ENCODE measurements at regions not wholly inside any gene's neighbourhood (a gene's known extent, or its start where the extent isn't known, plus 50 kb on each side); places are given as distances from the start of the nearest gene placed in this dataset.

DNA sequence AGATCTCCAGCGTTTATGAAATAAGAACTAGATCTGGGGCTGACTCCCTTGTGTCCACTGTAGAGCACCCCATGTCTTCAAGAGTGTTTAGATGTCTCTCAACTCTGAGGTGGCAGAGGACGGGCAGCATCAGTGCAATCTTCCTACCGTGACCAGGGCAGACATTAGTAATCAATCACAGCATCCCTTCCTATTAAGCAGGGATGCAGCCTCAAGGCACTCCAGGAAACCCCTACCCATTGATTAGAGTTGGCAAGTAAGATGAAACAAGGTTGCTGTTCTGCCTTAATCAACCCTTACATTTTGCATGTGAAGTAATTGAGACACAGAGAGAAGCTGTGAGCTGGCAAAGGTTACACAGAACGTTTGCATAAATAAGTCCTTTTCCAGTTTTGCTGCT lies 283.7 kb upstream of the ZMIZ1 start:
- no peak for DNase-seq

DNA sequence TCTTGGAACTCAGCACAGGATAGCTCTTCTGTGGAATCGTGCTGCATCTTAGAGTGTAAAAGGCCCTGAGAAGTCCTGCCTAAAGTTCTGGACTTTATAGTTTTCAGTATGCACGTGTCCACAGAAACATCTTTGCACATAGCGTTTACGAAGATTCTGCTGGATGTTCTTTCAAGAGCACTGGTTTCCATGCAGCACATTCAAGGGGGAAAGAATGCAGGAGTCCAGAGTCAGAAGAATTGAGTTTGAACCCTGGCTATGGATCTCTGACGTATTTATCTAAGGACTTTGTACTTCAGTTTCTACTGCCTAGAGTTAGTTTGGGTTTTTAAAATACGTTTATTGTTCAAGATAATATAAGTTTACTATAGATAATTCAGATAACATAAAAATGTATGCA lies 282.8 kb upstream of the ZMIZ1 start:
- no peak for DNase-seq

DNA sequence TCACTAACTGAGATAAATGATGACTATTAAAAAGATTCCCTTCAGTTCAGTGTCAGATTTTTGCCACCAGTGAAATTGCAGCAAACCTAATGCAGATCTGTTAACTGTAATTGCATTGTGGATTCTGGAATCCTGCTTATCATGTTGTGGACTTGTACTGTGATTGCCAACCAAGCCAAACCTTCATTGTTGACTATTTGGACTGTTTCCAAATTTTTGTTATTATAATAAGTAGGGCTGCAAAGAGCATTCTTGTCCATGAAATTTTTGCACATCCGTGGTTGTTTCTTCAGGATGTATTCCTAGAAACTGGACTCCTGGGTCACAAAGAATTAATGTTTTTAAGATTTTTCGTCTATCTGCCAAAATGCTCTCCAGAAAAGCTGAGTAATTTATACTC lies 281.6 kb upstream of the ZMIZ1 start:
- no peak for DNase-seq

DNA sequence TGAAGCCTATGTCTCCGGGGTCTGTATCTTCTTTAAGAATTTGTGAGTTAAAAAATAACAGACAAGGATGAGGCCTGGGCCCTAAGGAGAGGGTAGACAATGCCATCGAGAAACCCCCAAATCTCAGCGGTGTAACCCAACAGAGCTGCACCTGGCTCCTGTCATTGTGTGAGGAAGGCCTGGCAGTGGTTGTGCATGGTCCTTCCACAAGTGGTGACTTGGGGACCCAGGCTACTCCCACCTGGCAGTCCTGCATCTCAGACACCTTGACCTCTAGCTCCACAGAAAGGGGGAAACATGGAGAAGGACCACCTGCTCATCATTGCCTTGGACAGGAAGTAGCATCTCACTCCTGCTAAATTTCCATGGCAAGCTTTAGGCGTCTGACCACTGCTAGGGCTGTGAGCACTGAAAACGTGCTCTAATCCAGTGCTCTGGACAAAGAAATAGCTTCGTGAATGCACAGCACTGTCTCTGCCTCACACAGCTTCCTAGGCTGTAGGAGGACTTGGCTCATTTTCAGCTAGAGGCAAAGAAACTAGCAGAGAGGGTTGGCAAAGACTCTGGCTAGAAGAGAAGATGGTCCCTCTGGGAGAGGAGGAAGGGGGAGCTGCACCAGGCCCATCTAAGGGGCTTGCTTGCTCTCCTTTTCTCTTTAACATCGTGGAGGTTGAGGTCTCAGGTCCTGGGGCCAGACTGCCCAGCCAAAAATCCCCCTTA lies 273.9 kb upstream of the ZMIZ1 start:
- DNase-seq, result no peak

DNA sequence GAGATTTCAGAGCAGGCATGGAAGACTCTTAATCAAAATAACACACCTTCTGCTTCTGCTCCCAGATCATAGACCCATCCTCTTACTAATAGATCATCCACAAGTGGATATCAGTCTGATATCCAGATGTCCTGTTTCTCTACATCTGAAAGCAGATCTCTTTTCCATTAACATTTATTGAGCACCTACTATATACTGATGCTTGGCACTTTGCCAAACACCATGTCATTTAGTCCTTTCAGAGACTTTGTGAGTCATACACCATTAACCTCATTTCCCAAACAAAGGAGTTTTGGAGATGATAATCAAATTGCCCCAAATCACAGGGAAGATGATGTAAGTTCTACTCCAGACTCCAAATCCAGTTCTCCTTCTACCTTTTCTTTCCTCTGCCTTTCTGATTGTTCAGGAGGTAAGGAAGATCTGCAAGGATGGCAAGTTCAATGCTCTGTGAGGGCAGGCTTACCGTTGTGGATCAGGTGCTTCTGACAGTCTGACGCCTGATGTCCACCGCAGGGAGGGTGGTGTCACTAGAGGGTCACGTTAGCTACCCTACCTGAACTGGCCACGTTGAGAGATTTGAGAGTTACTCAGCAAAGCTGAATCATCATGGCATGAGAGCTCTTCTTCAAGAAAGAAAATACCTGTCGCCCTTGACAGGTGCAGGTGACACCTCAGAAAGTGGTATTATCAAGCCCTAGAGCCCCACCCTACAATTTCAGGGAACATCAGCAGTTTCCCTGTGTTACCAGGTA lies 269.6 kb upstream of the ZMIZ1 start:
- no peak for DNase-seq

DNA sequence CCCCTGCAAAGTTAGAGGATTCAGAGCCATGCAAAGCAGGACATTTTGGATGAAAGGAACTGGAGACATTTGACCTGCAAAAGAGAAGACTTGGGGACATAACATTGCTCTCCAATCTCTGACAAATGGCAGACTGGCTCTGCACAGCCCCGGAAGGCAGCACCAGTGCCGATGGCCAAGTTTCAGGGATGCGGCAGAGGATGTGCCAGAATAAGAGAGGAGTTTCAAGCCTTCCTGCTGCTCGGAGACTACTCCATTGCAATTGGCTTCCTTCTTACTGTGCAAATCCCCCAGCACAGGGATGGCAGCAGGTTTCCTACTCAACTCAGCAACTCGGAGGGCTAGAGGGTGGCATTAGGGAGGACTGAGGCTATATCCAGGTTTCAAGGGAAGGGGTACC lies 268.8 kb upstream of the ZMIZ1 start:
- no peak for DNase-seq

DNA sequence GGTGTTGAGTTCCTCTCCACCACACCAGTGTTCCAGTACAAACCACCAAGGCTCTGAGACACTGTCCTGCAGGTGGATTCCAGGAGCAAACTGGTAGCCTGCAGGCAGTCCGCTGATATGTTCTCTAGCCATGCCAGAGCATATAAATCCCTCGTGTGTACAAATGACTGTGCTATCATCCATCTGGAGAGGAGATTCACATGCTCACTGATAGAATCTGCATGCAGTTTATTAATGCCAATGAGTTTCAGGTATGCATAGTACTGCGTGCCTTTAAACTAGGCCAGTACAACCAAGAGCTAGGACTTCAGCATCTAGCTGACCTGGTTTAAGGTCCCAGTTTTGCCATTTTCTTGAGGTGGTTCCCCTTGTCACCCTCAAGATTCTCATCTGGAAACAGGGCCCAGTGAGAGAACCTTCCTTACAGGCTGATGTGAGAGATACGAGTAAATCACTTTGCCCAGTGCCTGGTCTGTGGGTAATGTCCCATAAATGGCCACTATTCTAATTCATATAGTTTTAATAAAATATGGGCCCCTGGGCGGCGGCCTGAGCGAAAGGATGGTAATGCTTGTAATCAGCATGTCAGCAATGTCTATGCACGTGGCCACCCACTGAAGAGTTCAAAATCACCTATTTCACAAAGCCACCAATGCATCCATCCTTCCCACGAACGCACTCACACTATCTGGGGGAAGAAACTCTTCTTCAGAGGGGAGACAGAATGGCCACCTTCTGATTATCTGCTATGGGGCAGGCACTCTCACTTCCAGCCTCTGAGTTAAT lies 268.0 kb upstream of the ZMIZ1 start:
- no peak for DNase-seq

DNA sequence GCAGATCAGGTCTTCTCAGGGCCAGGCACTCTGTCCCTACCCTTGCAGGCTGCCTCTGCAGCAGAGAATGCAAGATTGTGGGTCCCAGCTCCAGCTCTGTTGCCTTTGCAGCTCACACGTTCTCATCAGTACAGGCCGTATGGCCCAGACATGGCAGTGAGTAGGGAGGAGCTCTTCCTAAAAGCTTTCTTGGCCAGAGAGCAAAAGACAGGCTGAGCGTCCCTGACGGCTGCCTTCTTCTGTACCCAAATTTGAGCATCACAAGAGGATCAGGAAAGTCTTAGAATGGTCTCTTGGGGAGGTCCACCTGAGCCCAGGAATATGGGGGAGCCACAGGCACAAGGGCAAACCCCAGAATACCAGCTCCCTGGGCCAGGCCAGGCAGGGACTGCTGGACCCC lies 266.3 kb upstream of the ZMIZ1 start:
- no peak for DNase-seq

DNA sequence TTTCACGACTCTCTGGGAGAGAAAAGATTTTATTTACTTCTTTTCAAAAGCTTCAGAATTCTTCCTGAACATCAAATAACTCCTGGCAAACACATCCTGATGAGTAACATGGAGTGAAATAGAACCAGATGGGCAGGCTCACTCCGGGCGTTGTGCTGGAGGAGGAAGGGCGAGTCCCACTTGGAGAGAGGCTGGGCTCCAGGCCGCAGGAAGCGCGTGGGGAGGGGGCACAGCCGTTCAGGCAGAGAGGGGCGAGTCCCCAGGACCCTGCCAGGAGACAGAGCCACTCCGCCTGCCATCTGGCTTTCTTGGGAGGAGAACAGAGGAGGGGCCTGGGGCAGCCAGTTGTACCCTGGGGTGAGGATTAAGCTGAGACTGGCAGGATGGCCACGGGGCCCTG lies 265.9 kb upstream of the ZMIZ1 start:
- DNase-seq, result no peak

DNA sequence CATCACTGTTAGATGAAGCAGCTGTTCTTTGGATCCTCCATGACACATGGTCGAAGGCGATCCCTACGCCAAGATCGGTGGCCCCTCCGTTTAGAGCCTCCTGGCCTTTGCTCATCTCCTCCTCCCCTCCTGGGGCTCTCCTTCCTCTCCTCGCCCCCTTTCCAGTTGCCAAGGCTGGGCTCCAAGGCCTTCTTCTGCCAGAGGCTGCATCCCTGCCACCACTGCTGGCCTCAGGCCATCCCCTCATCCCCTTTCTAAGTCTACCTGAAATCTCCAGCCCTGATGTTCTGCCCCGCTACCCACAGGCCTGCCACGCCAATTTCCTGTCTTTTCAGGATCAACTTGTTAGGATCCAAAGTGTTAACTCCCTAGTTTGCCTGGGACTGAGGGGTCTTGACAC lies 265.1 kb upstream of the ZMIZ1 start:
- no peak for DNase-seq

DNA sequence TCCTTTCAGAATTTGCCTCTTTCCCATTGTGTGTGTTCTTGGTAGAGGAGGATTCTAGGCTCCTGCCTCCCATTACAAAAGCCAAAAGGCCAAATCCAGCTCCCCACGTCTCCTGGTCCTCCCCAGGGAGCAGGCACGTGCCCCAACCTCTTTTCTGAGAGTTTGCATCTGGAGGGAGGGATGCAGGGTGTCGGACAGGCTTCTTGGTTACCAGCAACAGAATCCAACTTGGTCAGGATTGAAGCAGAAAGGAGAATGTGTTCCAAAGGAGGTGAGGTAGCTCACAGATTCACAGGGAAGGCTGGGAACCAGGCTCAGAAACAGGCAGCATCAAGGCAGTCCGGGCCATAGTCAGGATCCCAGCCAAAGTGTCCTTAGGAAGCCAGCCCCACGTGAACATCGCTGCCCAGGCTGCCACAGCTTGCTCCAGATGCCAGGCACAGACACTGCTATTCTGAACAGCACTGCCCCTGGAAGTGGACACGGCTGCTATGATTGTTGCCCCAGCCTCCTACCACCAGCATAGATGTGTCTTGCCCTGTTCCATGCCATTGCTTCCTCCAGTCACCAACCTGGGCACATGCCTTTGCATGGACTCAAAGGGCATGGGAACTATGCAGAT lies 264.2 kb upstream of the ZMIZ1 start:
- no peak for DNase-seq

DNA sequence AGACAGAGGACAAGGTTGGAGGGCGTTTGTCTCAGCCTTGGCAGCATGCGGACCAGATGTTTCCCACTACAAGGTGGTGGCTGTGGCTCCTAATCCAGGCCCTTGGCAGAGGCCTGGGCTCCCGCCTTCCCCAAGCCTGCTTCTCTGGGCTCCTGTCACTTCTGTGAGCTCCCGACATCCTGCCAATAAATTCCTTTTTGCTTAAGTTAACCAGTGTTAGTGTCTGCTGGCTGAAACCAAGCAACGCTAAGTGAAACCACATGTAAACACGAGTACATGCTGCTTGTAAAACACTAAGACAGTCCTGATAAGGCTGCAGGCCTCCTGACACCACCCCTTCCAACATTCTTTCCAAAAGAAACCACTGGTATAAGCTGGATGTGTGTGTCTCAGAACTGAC lies 263.6 kb upstream of the ZMIZ1 start:
- DNase-seq, result no peak

- no peak for DNase-seq
Measured at GRCh38 chr10:78806681-78807221, 262.0 kb upstream of the ZMIZ1 start.

DNA sequence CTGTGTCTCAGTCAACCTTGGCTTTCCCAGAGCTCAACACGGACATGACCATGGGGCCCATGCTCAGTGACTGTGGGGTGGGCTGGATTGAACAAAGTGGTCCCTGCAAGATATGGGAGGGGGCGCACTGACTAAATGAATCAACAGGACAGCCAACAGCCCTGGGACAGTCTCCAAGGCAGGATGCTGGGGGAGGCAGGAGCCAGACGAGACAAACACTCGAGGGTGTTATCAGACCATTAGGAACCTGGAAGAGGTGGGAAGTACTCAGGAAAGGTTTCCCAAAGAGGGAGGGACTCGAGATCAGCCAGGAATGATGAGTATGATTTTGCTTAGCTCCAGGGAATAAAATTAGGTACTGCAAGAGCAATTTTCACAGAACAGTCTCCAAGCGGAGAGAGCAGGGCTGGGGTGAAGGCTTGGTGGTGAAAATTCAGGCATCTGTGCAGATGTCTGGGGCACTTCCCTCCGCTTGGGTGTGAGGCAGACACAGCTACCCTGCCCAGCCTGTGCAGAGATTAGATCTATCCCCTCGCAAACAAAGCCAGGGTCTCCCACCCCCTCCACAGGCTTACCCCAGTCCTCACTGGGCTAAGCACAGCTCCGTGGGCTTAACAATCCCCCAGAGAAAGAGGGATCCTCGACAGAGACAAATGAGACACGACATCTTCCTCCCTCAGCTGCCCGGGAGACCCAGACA lies 261.1 kb upstream of the ZMIZ1 start:
- no peak for DNase-seq

DNA sequence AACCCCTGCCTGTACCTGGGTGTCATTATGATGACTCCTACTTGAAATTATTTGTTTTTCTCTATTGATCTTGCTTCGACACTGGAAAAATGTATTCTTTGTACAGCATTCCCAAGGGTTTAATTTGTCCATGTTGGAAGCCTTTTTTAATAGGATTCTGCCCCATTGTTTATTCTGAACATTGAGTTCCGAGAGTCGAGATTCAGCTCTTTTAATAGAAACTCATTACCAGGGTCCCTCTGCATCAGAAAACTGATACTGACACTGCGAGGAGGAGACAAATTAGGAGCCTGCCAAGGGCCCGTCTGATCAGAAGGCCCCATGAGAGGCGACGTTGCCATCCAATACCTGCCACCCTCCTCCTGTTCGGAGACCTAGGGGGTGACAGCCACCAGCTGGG lies 260.5 kb upstream of the ZMIZ1 start:
- no peak for DNase-seq

DNA sequence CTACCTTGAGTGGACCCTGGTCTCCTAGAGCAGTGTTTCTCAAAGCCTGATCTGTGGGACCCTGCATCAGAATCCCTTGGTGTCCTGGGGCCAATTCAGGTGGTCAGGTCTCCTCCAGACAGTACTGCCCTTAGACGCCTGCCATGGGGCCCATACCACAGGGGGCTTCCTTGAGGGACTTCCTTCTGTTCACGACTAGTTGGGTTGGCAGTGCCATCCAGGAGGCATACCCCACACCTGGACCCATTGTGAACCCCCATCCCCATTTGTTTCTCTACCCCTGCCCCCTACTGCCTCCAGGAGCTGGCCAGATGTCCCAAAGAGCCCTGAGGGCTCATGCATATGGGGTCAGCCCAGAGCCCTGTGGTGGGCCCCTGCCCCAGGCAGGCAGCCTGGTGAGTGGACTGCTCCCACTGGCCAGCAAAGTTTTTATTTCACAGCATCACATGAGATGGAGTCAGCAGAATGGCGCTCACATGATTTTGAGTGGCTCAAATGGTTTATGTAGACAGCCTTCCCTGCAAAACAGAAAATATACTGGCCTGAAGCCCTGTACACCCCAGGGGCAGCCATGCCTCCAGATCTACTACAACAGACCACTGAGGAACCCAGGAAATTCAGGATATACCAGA lies 259.9 kb upstream of the ZMIZ1 start:
- no peak for DNase-seq

DNA sequence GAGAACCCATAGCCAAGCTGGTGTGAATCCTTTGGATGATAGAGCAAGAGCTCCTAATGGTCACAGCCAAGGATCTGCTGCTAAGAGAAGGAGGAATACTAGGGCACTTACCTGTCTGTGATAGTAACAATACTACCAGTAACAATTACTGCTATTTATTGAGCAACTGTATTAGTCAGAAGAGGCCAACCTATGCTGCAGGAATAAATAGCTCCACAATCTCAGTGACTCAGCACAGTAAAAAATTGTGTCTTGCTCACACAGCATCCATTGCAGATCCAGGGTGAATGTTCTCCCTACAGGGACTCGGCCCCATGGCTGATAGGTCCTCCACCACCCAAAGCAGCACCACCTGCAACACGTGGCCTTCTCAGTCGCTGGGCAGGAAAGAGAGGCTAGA lies 257.6 kb upstream of the ZMIZ1 start:
- DNase-seq, result no peak

- DNase-seq, result no peak
Measured at GRCh38 chr10:78812571-78813318, 256.0 kb upstream of the ZMIZ1 start.

GRCh38 chr10:78813526-78813925 lies 255.2 kb upstream of the ZMIZ1 start:
- no peak for DNase-seq

GRCh38 chr10:78813998-78814399 lies 254.8 kb upstream of the ZMIZ1 start:
- no peak for DNase-seq

DNA sequence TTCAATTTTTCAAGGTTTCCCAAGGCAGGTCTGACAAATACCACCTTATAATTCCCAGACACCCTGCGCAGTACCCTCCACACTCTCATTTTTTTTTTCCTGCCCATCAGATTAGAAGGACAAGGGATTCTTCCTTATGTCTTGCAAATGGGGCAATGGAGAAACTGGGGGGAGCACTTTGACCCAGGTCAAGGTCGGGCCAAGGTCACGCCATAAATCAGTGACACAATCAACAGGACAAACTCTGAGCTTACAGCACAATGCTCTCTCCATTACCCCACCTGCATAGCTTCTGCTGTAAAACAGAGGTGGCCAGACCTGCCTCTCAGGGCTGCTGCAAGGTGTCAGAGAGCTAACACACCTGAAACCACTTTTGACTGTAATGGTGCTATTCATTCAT lies 254.4 kb upstream of the ZMIZ1 start:
- no peak for DNase-seq
